A204.1 (cell line): ENCODE measurements at regions not wholly inside any gene's neighbourhood (a gene's known extent, or its start where the extent isn't known, plus 50 kb on each side); places are given as distances from the start of the nearest gene placed in this dataset.
"Not testable (repeated sequence)": the region's sequence is repeated elsewhere in the genome, so short reads cannot be mapped to it uniquely, and the experiment has no call there.

Source experiments
- FAIRE-seq: peaks from 2 replicates; lab custom pipeline; 2012; peaks lifted over from hg19 to GRCh38; lab: Jason Lieb, UNC

DNA sequence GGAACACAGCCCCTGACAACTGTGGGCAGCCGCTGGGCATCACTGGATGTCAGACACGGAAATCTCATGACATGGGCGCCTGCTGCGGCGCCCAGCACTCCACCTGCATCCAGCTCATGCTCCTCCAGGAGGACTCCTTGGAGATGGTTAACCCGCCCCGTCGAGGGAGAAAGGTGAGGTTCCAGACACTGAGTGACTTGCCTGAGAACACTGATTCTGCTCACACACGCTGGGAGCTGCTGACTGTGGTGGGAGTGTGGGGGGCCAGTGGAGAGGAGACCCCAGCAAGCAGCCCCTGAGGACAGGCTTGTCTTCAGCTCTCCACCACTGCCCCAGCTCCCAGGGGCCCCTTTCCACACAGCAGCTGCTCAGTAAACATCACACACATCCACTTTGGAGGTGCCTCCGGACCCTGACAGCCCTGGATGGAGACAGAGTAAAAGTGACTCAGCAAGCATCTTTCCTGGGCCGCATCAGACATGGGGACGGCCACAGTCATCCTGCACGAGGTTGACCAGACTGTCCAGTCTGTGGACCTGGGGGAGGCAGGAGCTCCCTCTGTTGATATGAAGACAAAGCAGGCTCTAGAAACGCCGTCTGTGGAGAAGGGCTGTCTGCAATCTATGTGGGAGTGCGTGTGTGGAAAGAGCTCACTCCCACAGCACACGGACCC lies 283.7 kb upstream of the IRX4 start:
- FAIRE-seq: no peak

DNA sequence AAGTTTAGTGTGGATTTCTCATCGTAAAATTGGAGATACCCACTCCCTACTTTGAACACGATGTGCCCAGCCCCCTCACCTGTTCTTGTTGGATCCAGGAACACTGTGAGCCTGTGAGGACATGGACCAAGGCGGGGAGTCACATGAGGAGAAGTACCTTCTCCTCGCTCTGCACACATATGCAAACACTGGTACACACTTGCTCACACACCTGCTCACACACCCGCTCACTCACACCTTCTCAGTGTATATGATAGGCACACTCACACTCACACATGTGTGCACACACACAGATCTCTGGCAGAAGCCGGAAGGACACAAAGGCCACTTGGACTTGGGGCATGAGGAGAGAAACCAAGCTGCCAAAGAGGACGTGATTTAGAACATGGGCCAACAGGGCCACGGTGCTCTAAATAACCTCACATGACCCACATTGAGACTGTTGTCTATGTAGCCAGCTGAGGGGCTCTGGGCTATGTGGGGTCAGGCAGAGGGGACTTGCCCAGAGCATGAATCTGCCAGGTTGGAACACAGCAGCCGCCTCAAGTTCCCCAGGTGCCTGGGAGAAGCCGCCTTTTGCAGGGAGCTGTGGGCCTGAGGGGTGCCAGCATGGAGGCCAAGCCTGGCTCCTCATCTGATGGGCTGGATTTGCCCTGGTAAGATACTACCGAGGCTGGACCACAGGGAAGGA lies 283.0 kb upstream of the IRX4 start:
- no peak for FAIRE-seq

DNA sequence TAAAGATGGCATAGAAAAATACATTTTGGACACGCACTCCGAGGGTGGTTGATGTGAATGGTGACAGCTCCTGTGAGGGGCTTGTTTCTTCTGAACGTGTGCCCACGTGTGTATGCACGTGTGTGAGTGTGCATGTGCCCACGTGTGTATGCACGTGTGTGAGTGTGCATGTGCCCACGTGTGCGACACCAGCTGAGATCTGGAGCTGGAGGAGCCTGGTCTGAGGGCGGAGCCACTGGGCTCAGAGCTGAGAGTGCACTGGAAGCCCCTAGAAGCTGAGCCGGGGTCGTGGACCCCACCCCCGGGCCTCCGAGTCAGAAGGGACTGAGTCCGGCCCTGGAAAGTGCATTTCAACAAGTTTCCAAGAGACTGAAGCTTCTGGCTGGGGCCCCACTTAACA lies 282.5 kb upstream of the IRX4 start:
- FAIRE-seq: no peak

DNA sequence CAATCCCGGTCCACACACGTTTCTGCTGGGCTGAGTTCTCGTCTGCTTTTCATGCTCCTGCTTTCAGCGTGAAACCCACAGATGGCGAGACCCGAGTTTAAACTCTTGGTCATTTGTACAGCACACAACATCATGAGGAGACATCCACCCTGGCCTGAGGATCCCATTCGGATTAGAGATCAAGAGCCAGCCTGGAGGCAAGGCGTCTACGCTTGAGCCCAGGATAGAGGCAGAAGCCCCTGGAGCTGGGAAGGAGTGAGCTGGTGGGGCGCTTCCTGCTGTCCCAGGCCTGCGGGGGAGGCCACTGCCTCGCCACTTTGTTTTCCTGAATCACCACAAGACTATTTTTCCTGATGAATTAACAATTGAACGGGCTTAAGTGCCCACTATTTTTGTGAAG lies 281.9 kb upstream of the IRX4 start:
- FAIRE-seq: no peak

DNA sequence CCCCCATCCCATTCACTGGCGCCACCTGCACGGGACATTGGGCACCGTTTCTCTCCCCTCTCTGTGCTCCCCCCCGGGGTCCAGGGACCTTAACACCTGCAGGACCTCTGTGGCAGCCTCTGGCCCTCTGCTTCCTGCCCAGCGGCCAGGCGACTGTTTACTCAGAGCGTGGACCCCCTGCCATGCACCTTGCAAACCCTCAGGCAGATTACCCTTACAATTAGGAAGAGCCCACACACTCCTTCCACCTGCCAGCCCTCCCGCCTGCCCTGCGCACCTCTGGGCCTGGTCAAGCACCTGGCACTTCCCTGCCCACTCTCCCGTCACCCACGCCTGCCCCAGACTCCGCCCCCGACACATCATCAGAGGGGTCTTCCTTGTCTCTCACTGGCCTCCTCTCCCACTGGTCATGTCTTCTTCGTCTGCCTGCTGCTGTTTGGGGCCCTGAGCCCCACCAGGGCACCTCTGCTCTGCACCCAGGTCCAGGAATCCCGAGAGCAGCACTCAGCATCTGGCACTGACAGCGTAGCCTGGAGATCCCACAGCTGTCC lies 281.3 kb upstream of the IRX4 start:
- FAIRE-seq: no peak

DNA sequence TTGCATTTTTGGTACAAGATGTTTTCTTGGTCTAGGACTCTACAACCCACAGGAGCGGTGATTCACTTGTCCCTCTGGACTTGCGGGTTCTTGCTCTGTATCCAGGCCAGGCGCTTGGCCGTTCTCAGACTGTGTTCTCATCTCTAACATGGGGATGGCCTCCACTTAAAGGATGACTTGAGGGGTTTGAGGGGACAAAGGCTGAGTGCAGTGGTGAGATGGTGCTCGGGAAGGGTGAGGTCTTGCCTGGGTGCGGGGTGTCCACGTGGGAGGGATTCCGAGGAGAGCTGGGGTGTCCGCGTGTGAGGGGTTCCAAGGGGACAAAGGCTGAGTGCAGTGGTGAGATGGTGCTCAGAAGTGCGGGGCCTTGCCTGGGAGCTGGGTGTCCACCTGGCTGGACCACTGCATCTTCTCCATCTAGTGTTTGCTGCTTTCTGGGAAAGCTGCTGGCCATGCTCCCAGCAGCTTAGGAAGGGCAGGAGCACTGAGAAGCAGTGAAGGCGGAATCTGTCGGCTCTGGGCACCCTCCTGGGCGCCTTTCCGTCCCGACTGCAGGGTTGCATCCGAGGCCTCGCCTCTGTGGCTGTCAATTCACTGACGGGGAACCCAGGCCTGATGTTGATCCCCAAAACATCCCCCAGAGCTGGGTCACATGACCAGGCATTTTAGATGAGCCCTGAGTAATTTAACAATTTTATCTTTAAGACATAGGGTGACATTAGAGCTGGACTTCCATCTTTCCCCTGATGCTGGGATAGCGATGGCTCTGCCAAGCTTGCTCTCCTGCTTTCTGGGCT lies 280.5 kb upstream of the IRX4 start:
- no peak for FAIRE-seq

DNA sequence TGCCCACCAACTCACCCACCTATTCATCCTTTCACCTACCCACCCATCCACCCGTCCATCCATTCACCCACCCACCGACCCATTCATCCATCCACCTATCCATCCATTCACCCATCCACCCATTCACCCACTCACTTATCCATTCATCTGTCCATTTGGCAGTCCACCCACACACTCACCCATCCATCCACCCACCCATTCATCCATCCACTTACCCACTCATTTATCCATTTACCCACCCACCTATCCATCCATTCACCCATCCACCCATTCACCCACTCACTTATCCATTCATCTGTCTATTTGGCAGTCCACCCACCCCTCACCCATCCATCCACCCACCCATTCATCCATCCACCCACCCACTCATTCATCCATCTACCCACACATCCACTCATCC lies 278.1 kb upstream of the IRX4 start:
- no peak for FAIRE-seq

DNA sequence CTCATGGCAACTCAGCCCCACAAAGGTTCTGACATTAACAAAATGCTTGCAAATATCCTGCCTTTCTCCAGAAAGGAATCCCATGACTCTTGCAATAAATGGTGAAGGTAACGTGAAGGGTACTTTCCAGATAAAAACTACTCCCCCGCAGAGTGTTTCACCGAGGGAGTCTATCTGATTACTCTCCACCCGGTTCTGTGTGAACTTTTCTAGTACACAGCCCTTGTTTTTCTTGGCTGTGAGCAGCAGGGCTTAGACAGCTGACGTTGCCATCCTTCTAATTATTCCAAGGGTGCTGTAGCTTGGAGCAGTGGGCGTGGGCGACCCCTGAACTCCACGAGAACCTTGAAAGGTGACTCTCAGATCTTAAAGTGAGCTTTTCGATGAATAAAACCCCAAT lies 276.0 kb upstream of the IRX4 start:
- FAIRE-seq: no peak

DNA sequence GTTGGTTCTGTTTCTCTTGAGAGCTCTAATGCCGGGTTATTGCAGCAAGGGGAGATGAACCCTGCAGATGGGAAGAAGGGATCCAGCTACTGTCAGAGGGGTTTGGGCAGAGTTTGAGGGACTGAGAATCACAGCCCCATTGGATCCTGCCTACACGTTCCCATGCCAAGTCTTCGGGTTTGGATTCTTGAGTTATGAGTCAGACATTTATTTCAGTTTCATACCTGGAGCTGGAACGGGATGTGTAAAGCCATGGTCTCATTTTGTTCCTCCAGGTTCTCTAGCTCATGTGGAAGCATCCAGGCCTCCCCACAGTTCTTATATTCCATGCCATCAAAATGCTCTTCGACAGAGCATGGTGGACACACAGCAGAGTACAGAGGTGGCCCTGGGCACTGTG lies 275.4 kb upstream of the IRX4 start:
- FAIRE-seq: no peak

DNA sequence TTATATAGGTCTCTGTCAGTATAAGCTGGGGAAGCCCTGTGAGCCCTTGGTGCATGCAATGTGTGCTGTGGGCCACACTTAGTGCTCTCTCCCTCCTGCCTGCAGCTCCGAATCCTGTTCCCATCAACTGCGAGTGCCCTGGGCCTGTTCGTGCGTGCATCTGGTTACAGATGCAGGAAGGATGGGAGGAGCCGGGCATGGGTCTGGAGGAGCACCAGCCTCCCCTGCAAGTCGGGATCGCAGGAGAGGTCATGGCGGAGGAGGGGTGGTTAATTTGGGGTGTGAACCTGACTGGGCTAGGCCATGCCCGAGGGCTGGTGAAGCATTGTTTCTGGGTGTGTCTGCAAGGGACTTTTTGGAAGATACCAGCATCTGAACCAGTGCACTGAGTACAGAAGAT lies 274.6 kb upstream of the IRX4 start:
- FAIRE-seq: no peak

DNA sequence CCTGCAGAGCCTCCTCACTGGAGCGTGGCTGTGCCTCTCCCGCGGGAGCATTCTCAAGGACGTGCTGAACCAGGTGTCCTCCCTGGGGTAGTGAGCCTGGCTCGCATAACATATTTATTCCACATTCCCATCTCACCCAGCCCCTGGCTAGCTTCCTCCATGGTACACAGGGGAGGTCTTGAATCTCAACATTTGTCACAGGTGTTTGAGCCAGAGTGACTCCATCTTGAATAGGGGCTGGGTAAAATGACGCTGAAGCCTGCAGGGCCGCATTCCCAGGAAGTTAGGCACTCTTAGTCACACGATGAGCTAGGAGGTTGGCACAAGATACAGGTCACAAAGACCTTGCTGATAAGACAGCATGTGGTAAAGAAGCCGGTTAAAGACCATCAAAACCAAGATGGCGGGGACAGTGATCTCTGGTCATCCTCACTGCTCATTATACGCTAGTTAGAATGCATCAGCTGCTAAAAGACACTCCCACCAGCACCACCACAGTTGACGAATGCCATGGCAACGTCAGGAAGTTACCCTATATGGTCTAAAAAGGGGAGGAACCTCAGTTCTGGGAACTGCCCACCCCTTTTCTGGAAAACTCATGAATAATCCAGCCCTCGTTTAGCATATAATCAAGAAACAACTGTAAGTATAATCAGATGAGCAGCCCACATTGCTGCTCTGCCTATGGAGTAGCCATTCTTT lies 273.8 kb upstream of the IRX4 start:
- FAIRE-seq: no peak

DNA sequence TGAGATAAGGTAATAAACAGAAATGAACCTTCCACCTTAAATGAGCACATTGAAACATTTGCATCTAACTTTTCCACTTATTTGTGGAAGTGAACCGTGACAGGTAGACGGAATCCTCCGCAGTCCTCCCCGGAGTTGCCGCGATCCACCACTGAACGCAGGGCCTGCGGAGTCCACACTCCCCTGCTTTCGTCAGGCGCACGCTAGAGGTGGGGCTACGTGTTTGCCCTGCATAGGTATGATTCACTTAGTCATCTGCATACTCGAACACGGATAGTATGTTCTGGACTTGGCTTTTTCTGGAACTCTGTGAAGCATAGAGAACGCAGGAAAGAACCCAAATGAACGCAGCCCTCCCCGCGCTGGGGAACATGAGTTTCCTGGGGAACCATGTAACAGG lies 272.8 kb upstream of the IRX4 start:
- FAIRE-seq: no peak

DNA sequence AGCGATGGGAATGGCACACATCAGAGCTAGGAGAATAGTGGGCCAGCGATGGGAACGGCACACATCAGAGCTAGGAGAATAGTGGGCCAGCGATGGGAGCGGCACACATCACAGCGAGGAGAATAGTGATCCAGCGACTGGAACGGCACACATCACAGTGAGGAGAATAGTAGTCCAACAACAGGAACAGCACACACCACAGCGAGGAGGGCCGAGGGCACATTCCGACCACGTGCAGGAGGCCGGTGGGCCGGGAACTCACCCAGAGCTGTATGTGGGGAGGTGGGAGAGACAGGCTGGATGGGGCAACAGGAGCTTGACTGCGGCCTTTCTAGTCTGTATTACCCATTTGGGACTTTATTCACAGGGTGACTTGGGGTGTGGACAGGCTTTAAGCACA lies 271.1 kb upstream of the IRX4 start:
- FAIRE-seq: no peak

DNA sequence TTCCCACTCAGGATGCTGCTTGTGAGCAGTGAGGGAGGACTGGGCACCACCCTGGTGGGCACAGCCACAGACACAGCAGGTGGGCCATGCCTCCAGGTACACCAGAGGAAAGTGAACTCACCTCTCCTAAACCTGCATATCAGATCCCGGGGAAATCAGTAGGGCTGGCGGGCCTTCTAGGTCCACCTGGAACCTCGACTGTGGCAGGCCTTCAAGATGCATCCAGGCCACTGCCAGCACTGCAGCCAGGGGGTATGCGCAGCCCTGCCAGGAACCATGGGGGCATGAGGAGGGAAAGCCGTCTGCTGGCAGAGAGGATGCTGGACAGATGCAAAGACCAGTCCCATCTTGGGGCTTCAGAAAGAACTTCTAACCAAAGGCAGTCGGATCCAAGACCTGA lies 270.6 kb upstream of the IRX4 start:
- FAIRE-seq: no peak

DNA sequence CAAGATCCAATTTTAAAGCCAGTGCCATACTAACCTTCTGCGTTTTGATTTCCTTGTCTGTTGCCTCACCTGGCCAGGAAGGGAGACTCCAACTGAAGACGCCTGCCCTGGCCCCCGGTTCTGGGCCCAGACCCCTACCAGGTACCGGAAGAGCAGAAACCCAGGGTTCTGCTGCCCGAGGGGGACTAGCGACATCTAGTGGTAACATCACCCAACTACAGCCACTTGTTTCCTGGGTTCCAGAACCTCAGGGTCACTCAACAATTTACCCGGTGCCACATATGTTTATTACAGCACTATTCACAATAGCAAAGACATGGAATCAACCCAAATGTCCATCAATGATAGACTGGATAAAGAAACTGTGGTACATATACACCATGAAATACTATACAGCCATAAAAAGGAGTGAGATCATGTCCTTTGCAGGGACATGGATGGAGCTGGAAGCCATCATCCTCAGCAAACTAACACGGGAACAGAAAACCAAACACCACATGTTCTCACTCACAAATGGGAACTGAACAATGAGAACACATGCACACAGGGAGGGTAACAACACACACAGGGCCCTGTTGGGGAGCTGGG lies 268.7 kb upstream of the IRX4 start:
- not testable (repeated sequence) for FAIRE-seq

DNA sequence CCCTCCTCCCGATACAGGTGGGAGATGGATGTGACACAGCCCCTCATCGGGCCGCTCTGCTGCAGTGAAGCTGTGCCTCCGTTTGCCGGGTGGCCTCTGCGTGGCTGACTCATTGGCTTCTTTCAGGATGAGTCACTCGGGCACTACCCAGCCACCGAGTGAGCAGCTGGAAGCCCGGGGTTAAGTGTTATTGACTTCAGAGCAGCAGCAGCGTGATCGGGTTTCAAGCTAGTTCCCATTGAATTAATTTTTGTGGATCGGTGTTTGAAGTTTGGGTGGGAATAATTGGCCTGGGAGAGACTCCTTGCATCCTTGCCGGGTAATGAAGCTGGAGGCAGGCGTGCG lies 266.4 kb upstream of the IRX4 start:
- FAIRE-seq: no peak

DNA sequence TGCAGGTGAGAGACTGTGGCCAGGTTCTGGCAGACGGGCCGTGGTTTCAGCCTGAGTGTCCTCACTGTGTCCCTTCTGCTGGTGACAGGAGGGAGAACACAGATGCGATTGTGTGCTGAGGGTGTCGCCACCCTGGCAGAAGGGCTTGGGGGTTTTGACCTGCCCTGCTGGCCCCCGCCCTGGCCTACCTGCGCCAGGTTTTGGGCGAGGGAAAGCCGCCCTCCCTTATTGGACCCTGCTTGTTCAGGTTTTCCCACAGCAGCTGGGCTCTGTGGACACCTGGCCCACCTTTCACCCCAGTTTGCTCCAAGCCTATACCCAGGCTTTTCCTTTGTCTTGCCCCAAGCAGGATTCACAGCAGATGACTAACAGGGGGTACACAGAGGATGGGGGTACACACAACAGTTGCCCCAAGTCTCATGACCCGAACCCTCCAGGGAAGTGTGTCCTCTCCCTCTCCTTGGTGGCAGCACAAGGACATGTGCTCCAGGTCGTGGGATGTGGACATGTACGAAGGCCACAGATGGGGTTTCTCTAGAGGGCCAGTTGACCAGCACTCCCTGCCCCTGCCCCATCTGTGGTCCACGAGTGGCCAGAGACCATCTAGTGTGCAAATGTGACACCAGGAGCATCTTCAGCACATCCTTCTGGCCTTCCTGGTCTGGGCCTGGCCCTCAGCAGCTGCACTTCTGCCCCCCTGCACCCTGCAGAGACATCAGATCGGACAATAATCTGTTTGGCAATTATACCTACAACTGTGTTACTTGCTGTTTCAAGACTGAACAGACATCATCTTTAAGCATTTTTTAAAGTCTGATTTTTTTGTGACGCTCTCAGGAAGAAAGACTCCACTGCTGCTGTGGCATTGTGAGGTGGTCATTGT lies 265.8 kb upstream of the IRX4 start:
- FAIRE-seq: no peak

DNA sequence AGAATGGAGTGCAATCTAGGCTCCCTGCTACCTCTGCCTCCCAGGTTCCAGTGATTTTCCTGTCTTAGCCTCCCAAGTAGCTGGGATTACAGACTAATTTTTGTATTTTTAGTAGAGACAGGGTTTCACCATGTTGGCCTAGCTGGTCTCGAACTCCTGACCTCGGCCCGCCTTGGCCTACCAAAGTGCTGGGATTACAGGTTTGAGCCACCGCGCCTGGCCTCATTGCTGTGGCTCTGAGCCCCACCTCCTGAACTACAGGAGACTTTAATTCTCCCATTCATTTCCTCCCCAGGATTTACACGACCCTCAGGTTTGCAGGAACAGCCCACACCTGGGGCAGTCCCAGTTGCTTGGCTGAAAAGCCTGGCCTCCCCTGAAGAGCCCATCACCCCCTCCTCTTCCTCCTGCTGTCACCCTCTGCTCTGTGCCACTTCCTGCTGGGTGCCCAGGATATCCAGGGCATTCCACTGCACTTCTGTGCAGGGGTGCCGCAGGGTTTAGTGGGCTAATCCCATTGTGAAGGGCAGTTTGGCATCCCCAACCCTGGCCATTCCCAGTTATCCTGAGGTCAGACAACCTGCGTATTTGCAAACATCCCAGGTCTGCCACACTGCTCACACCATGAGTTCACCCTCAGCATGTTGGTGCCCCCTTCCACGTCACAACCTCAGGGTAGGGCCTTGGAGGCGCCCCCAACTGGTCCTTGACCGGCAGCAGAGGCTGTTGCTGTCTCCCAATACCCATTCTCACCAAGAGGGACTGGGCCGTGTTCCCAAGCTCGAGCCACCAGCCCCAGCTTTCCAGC lies 265.0 kb upstream of the IRX4 start:
- FAIRE-seq: no peak

DNA sequence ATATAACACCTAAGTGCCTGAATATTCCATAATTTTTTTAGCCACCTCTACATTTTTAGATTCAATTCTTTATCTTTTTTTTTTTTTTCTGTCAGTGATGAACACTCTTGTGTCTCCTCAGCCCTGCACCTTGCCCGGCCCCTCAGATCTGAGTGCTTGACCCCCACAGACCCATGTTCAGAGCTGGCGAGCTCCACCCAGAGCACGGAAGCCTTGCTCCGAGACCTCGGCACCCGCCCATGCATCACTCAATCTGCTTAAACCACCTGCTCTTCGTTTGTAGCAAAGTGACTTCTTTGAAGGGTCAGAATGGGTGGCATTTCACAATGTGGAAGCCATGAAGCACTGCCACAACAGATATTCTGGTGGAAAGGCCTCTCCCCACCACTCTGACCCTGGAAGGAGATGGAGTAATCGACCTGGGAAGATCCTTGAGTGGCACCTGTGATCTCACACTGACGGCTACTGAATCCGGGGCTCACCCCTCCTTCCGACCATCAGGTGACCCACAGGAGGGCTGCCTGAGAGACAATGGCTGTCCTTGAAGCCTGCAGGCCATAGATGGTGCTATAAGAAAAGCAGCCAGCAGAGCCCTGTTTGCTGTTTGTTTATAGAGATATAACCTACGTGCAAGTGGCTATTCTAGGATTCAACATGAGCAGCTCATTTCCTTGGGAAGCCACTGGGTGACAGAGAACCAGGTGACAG lies 261.1 kb upstream of the IRX4 start:
- FAIRE-seq: no peak

DNA sequence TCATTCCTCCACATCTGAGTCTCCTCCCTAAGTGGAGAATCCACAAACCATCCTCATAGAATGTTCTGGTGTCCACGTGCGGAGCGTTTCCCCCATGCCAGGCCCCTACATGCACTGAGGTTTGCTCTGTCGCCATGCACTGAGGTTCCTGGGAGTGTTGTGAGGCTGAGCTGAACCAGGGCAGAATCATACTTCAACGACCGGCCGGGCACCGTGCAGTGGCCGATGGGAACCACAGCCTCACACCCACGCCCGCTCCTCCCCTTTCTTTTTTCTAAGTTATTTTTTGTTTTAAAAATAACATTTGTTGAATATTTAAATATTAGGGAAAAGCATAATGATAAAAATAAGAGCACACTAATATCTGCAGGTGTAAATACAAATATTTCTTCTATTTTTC lies 260.4 kb upstream of the IRX4 start:
- no peak for FAIRE-seq
